H1 (cell line): ENCODE measurements at regions not wholly inside any gene's neighbourhood (a gene's known extent, or its start where the extent isn't known, plus 50 kb on each side); places are given as distances from the start of the nearest gene placed in this dataset.
A peak's percentile ranks its signal among the peaks of the same experiment; 100 is the strongest.

Experiments used
- CTCF ChIA-PET: fragments of 300-600 bp; sonication (Branson Sonifier 250); formaldehyde crosslinking; loops from one replicate; lab custom pipeline; 2021; ENCODE audit not compliant: partially characterized antibody; lab: Charles Lee
- POLR2A ChIA-PET: fragments of 300-600 bp; sonication (Branson Sonifier 250); formaldehyde crosslinking; loops from one replicate; lab custom pipeline; 2021; ENCODE audit warnings: inconsistent platforms; ENCODE audit not compliant: partially characterized antibody; lab: Charles Lee
- DNase-seq, 2 experiments: peaks; one replicate each; pipeline versions ENCODE4 v3.0.0 to v3.0.0-alpha.2; 2010 to 2022; ENCODE audit warnings: low spot score in 2 of 2, low read depth in 1 of 2, mixed read lengths in 1 of 2
- FAIRE-seq: peaks from 2 replicates; lab custom pipeline; 2011; peaks lifted over from hg19 to GRCh38; lab: Jason Lieb, UNC
- H2AFZ ChIP-seq: 2 replicates; pipeline ENCODE4 v1.8.1; 2012; ENCODE audit warnings: low read length, inconsistent platforms
- H2AK5ac ChIP-seq: 2 replicates; pipeline ENCODE4 v1.6.1; 2013; ENCODE audit warnings: low read depth, low read length
- H2BK120ac ChIP-seq: replicated peaks from 2 replicates; pipeline ENCODE3; 2013; ENCODE audit warnings: low read depth, low read length, inconsistent platforms
- H2BK12ac ChIP-seq: 2 replicates; pipeline ENCODE4 v1.6.1; 2013; ENCODE audit warnings: low read depth, low read length
- H2BK15ac ChIP-seq: 2 replicates; pipeline ENCODE4 v1.6.1; 2013; ENCODE audit warnings: low read length
- H2BK20ac ChIP-seq: 2 replicates; pipeline ENCODE4 v1.6.1; 2013; ENCODE audit warnings: low read length
- H2BK5ac ChIP-seq: 2 replicates; pipeline ENCODE4 v1.6.1; 2013; ENCODE audit warnings: low read depth, low read length
- H3K14ac ChIP-seq: 2 replicates; pipeline ENCODE4 v1.6.1; 2013; ENCODE audit warnings: inconsistent platforms; ENCODE audit not compliant: insufficient read length
- H3K18ac ChIP-seq: 2 replicates; pipeline ENCODE4 v1.6.1; 2013; ENCODE audit warnings: low read length; ENCODE audit errors: extremely low read depth
- H3K23ac ChIP-seq: 2 replicates; pipeline ENCODE4 v1.6.1; 2013; ENCODE audit warnings: inconsistent platforms; ENCODE audit not compliant: insufficient read length
- H3K23me2 ChIP-seq: 2 replicates; pipeline ENCODE4 v1.6.1; 2013; ENCODE audit warnings: low read depth, low read length
- H3K27ac ChIP-seq: 2 replicates; pipeline ENCODE4 v1.6.1; 2011; ENCODE audit warnings: low read depth, low read length, inconsistent platforms
- H3K27me3 ChIP-seq, 4 experiments: replicated peaks in 1 of 4; 1 replicate in 1 of 4; 2 replicates in 3 of 4; pipeline versions ENCODE4 v1.6.1 to v1.8.1; 2011 to 2013; ENCODE audit warnings: low read length in 3 of 4, mild to moderate bottlenecking in 3 of 4, inconsistent platforms in 2 of 4, mixed read lengths in 2 of 4, moderate library complexity in 1 of 4; ENCODE audit not compliant: control insufficient read depth in 3 of 4, insufficient read depth in 3 of 4; ENCODE audit errors: extremely low read depth in 1 of 4
- H3K36me3 ChIP-seq, 4 experiments: 2 replicates each; pipeline versions ENCODE4 v1.6.1 to v1.8.1; 2011 to 2013; ENCODE audit warnings: mild to moderate bottlenecking in 4 of 4, low read length in 3 of 4, moderate library complexity in 2 of 4, control low read depth in 1 of 4, inconsistent platforms in 1 of 4; ENCODE audit not compliant: insufficient read depth in 4 of 4, control insufficient read depth in 2 of 4
- H3K4ac ChIP-seq: replicated peaks from 2 replicates; pipeline ENCODE3; 2013; ENCODE audit warnings: low read length, low read depth, mixed read lengths, inconsistent platforms; ENCODE audit not compliant: insufficient read length
- H3K4me1 ChIP-seq, 4 experiments: replicated peaks in 1 of 4; 1 replicate in 1 of 4; 2 replicates in 3 of 4; pipeline versions ENCODE4 v1.6.1 to v1.8.1; 2011 to 2013; ENCODE audit warnings: low read length in 3 of 4, inconsistent platforms in 2 of 4, mixed read lengths in 1 of 4; ENCODE audit not compliant: insufficient read depth in 4 of 4, control insufficient read depth in 3 of 4
- H3K4me2 ChIP-seq, 2 experiments: 2 replicates each; pipeline versions ENCODE4 v1.6.1 to v1.8.1; 2011 to 2013; ENCODE audit warnings: low read depth in 2 of 2, low read length in 2 of 2, control low read depth in 1 of 2, inconsistent platforms in 1 of 2, mild to moderate bottlenecking in 1 of 2; ENCODE audit not compliant: insufficient read depth in 1 of 2
- H3K4me3 ChIP-seq, 4 experiments: fragments of 200-600, 300-600 bp in 1 of 4; sonication (generic), shearing (Covaris generic), sonication (Bioruptor Twin) in 1 of 4; 2 replicates each; pipeline versions ENCODE4 v1.5.1 to v1.8.1; 2011 to 2016; ENCODE audit warnings: low read length in 4 of 4, low read depth in 3 of 4, control low read depth in 2 of 4, inconsistent platforms in 2 of 4, mild to moderate bottlenecking in 2 of 4, mixed read lengths in 1 of 4, moderate library complexity in 1 of 4; ENCODE audit not compliant: insufficient read depth in 2 of 4; ENCODE audit errors: extremely low read depth in 1 of 4
- H3K56ac ChIP-seq: replicated peaks from 2 replicates; pipeline ENCODE3; 2013; ENCODE audit warnings: low read depth, mild to moderate bottlenecking, mixed read lengths, low read length, inconsistent platforms; ENCODE audit not compliant: insufficient read length
- H3K79me1 ChIP-seq: 2 replicates; pipeline ENCODE4 v1.6.1; 2013; ENCODE audit warnings: low read depth, low read length, control low read depth
- H3K79me2 ChIP-seq, 2 experiments: 2 replicates each; pipeline versions ENCODE4 v1.6.1 to v1.8.1; 2012 to 2013; ENCODE audit warnings: low read length in 2 of 2, mild to moderate bottlenecking in 2 of 2, inconsistent platforms in 1 of 2; ENCODE audit not compliant: insufficient read depth in 2 of 2, control insufficient read depth in 1 of 2
- H3K9ac ChIP-seq, 4 experiments: replicated peaks in 1 of 4; 1 replicate in 1 of 4; 2 replicates in 3 of 4; pipeline versions ENCODE4 v1.6.1 to v1.8.1; 2011 to 2013; ENCODE audit warnings: low read depth in 3 of 4, low read length in 3 of 4, control low read depth in 2 of 4, mild to moderate bottlenecking in 2 of 4, moderate library complexity in 2 of 4, inconsistent platforms in 1 of 4; ENCODE audit errors: extremely low read depth in 1 of 4
- H3K9me3 ChIP-seq, 2 experiments: 2 replicates each; pipeline versions ENCODE4 v1.6.1 to v1.8.1; 2012 to 2013; ENCODE audit warnings: mild to moderate bottlenecking in 2 of 2, moderate library complexity in 2 of 2, control low read depth in 1 of 2, inconsistent platforms in 1 of 2, low read depth in 1 of 2, low read length in 1 of 2, mixed read lengths in 1 of 2; ENCODE audit not compliant: insufficient read depth in 2 of 2
- H4K20me1 ChIP-seq, 2 experiments: replicated peaks in 1 of 2; 2 replicates each; pipeline versions ENCODE3 to v1.8.1; 2011 to 2013; ENCODE audit warnings: inconsistent platforms in 2 of 2, low read length in 2 of 2, mild to moderate bottlenecking in 1 of 2; ENCODE audit not compliant: insufficient read depth in 2 of 2, control insufficient read depth in 1 of 2
- H4K5ac ChIP-seq: 2 replicates; pipeline ENCODE4 v1.6.1; 2013; ENCODE audit warnings: low read length, low read depth, mixed read lengths, inconsistent platforms; ENCODE audit not compliant: insufficient read length
- H4K8ac ChIP-seq: 2 replicates; pipeline ENCODE4 v1.8.0; 2013; ENCODE audit warnings: mild to moderate bottlenecking, moderate library complexity, low read length, inconsistent platforms; ENCODE audit not compliant: insufficient read depth; ENCODE audit errors: extremely low read depth
- H4K91ac ChIP-seq: replicated peaks from 2 replicates; pipeline ENCODE3; 2013; ENCODE audit warnings: low read length, mixed read lengths, inconsistent platforms; ENCODE audit not compliant: insufficient read length
- HDAC2 ChIP-seq, 2 experiments: fragments of 300-600 bp in 1 of 2; sonication (generic) in 1 of 2; IDR thresholded peaks; 2 replicates each; pipeline ENCODE4 v1.6.1; 2011 to 2012; ENCODE audit warnings: low read depth in 2 of 2, low read length in 2 of 2, mild to moderate bottlenecking in 2 of 2, moderate library complexity in 2 of 2, borderline replicate concordance in 1 of 2, inconsistent platforms in 1 of 2
- TEAD4 ChIP-seq: IDR thresholded peaks from 2 replicates; pipeline ENCODE4 v1.6.1; 2012; ENCODE audit warnings: low read depth, low read length, inconsistent platforms, mixed read lengths
- WGBS, 2 experiments: shearing (Covaris generic) in 1 of 2; methylation state at CpG; one replicate each; pipeline versions ENCODE4 v1.1.6 to v1.1.7; 2013 to 2015; ENCODE audit warnings: low lambda C conversion rate in 2 of 2, mixed read lengths in 2 of 2, inconsistent platforms in 1 of 2, low coverage in 1 of 2, missing lambda C conversion rate in 1 of 2; ENCODE audit not compliant: insufficient replicate concordance in 2 of 2, insufficient coverage in 1 of 2, insufficient read length in 1 of 2; ENCODE audit errors: extremely low coverage in 1 of 2, missing lambda C conversion rate in 1 of 2; 5-methylcytosine and 5-hydroxymethylcytosine counted together

- Histone ChIP-seq H3K36me3 (no peaks in the 10 kb centered on the region), H3K23me2 (no peaks in the 10 kb centered on the region), H2BK20ac (no peak overlapping the region), H4K20me1 (no peaks in the 10 kb centered on the region), H3K79me1 (no peaks in the 10 kb centered on the region), H4K91ac (no peak overlapping the region), H3K14ac (no peak overlapping the region), H3K4ac (no peak overlapping the region), H3K18ac (no peak overlapping the region), H3K56ac (no peak overlapping the region), H3K27ac (no peak overlapping the region), H3K4me2 (peak overlapping the region in 1 of 2 experiments; percentile 48; a peak in 1 of 4 replicates), H2BK12ac (no peak overlapping the region), H3K23ac (no peak overlapping the region), H3K9me3 (no peaks in the 10 kb centered on the region), H2BK120ac (no peak overlapping the region), H2BK15ac (no peak overlapping the region), H2AFZ (no peak overlapping the region), H2AK5ac (no peak overlapping the region), H3K4me1 (peaks cover 0 to 4% (median 3%) of the 10 kb centered on the region in 4 experiments; a peak in 4 of 7 replicates), H3K27me3 (0 out of 7 replicates have a peak, but pooled peaks cover 0 to 3% (median 0%) of the 10 kb centered on the region in 4 experiments), H4K5ac (no peak overlapping the region), H3K79me2 (no peaks in the 10 kb centered on the region), H2BK5ac (no peak overlapping the region), H3K9ac (no peak overlapping the region), H3K4me3 (no peak overlapping the region), H4K8ac (no peak overlapping the region)
- FAIRE-seq = no peak
- ChIA-PET CTCF (interaction anchor here (0.6 to 1.1 kb wide), 4 partner anchors 56 to 534 kb away, joined by 3 read pairs; no protein-coding TSS in a partner anchor), POLR2A (interaction anchor here (1.8 kb wide), 1 partner anchor 14 kb away, joined by 3 read pairs; no protein-coding TSS in a partner anchor)
- whole genome bisulfite sequencing, 2 experiments = 75% methylated on average over 1 of the region's 1 CpG; no CpG with 5 or more reads in 1 of the 2 experiments
- TF ChIP-seq TEAD4 = peak; percentile 35; the same call in 1 of the 2 replicates
- TF ChIP-seq HDAC2 (IDR thresholded peaks at IDR 0.05; ENCODE audit: borderline replicate concordance in 1 of 2, low read depth in 2 of 2, low read length in 2 of 2) = no peak
- DNase-seq = no peak
Measured at GRCh38 chr2:54385271-54385670, 70.9 kb upstream of the SPTBN1 start.
